HepG2 (cell line): ENCODE measurements at regions not wholly inside any gene's neighbourhood (a gene's known extent, or its start where the extent isn't known, plus 50 kb on each side); places are given as distances from the start of the nearest gene placed in this dataset.

Experiments
- ATAC-seq: fragments of 200-7000 bp; cut with Tn5 transposase; 3 replicates; pipeline ENCODE4 v1.9.1; 2020; ENCODE audit warnings: mild to moderate bottlenecking, moderate library complexity
- BruUV-seq: library from RNA; stranded (reverse); fragments of 400-500 nt; replicated peaks from 2 replicates; lab custom pipeline; 2021; lab: Mats Ljungman, UMichigan
- CTCF ChIA-PET: fragments of 300-600 bp; formaldehyde crosslinking; extraction: SDS; loops from one replicate; lab custom pipeline; 2021; ENCODE audit warnings: low total read pairs, inconsistent platforms, low intra/inter-chr PET ratio; lab: Yijun Ruan, JAX
- POLR2A ChIA-PET: fragments of 350-600 bp; sonication (Branson Sonifier 250); formaldehyde crosslinking; loops from one replicate; lab custom pipeline; 2020; ENCODE audit warnings: antibody characterized with exemption, inconsistent platforms; lab: Yijun Ruan, JAX
- DNase-seq: peaks from one replicate; pipeline ENCODE4 v3.0.0-alpha.2; 2015; ENCODE audit warnings: low spot score
- FAIRE-seq: peaks from 3 replicates; lab custom pipeline; 2011; peaks lifted over from hg19 to GRCh38; lab: Jason Lieb, UNC
- H2AFZ ChIP-seq: one replicate; pipeline ENCODE4 v1.6.1; 2011; ENCODE audit warnings: low read length, inconsistent platforms
- H3K27ac ChIP-seq: fragments of 300-600 bp; 3 replicates; pipeline ENCODE4 v1.8.0; 2011; ENCODE audit warnings: mixed run types, mild to moderate bottlenecking, mixed read lengths, low read length, inconsistent platforms; ENCODE audit not compliant: insufficient read depth; ENCODE audit errors: extremely low read length
- H3K27me3 ChIP-seq, 2 experiments: fragments of 200-600 bp in 1 of 2; 2 replicates in 1 of 2; 3 replicates in 1 of 2; pipeline versions ENCODE4 v1.6.0 to v1.8.0; 2011; ENCODE audit warnings: low read length in 2 of 2, mild to moderate bottlenecking in 2 of 2, moderate library complexity in 2 of 2, inconsistent platforms in 1 of 2; ENCODE audit not compliant: insufficient read depth in 2 of 2, control insufficient read depth in 1 of 2
- H3K36me3 ChIP-seq, 2 experiments: fragments of 200-600 bp in 1 of 2; replicated peaks in 1 of 2; 2 replicates in 1 of 2; 3 replicates in 1 of 2; pipeline versions ENCODE4 v1.5.1 to v1.8.0; 2011; ENCODE audit warnings: low read length in 2 of 2, inconsistent platforms in 1 of 2; ENCODE audit not compliant: insufficient read depth in 2 of 2, control insufficient read depth in 1 of 2
- H3K4me1 ChIP-seq: 2 replicates; pipeline ENCODE4 v1.5.1; 2012; ENCODE audit warnings: low read length, inconsistent platforms; ENCODE audit not compliant: insufficient read depth
- H3K4me2 ChIP-seq: 2 replicates; pipeline ENCODE4 v1.6.0; 2011; ENCODE audit warnings: low read depth, low read length, inconsistent platforms
- H3K4me3 ChIP-seq, 3 experiments: fragments of 200-600 bp in 1 of 3; sonication (generic), shearing (Covaris generic) in 1 of 3; replicated peaks in 1 of 3; 2 replicates each; pipeline ENCODE4 v1.5.1; 2011 to 2016; ENCODE audit warnings: low read length in 3 of 3, inconsistent platforms in 2 of 3, low read depth in 2 of 3, mild to moderate bottlenecking in 2 of 3, control low read depth in 1 of 3, mixed read lengths in 1 of 3; ENCODE audit not compliant: insufficient read depth in 1 of 3
- H3K79me2 ChIP-seq: one replicate; pipeline ENCODE4 v1.6.1; 2011; ENCODE audit warnings: low read length, inconsistent platforms; ENCODE audit not compliant: insufficient read depth
- H3K9ac ChIP-seq: 2 replicates; pipeline ENCODE4 v1.6.0; 2011; ENCODE audit warnings: mild to moderate bottlenecking, low read depth, low read length, inconsistent platforms; ENCODE audit not compliant: insufficient read depth
- H3K9me3 ChIP-seq: 2 replicates; pipeline ENCODE4 v1.5.1; 2012; ENCODE audit warnings: mild to moderate bottlenecking, low read length
- H4K20me1 ChIP-seq: 2 replicates; pipeline ENCODE4 v1.6.0; 2011; ENCODE audit warnings: inconsistent platforms, mild to moderate bottlenecking, low read length, moderate library complexity; ENCODE audit not compliant: insufficient read depth
- ARID3A ChIP-seq: IDR thresholded peaks from 2 replicates; pipeline ENCODE4 v1.6.1; 2012; ENCODE audit warnings: low read depth, low read length, improper control_type of control experiment
- KDM3A ChIP-seq: IDR thresholded peaks from 2 replicates; pipeline ENCODE4 v1.6.1; 2018; ENCODE audit warnings: low read depth, missing compliant biosample characterization
- NAIF1 ChIP-seq: sonication (generic); formaldehyde crosslinking; IDR thresholded peaks from 2 replicates; pipeline ENCODE4 v1.5.0; 2020; ENCODE audit warnings: mild to moderate bottlenecking, missing genetic modification reagents, borderline replicate concordance
- SMC3 ChIP-seq: IDR thresholded peaks from 2 replicates; pipeline ENCODE4 v1.6.1; 2011; ENCODE audit warnings: low read length, improper control_type of control experiment
- STAG1 ChIP-seq: sonication (generic); formaldehyde crosslinking; IDR thresholded peaks from 2 replicates; pipeline ENCODE4 v1.4.0; 2020; ENCODE audit warnings: missing genetic modification reagents
- TRIM22 ChIP-seq: fragments of 450-650 bp; IDR thresholded peaks from 2 replicates; pipeline ENCODE4 v1.6.1; 2017
- YY1 ChIP-seq: IDR thresholded peaks from 2 replicates; pipeline ENCODE4 v1.6.1; 2011; ENCODE audit warnings: low read length, low read depth, moderate library complexity, mild to moderate bottlenecking; ENCODE audit not compliant: insufficient read depth, insufficient replicate concordance
- ZNF17 ChIP-seq: sonication (generic); formaldehyde crosslinking; IDR thresholded peaks from 2 replicates; pipeline ENCODE4 v1.5.0; 2020; ENCODE audit warnings: mild to moderate bottlenecking, missing genetic modification reagents
- ZNF382 ChIP-seq: sonication (generic); formaldehyde crosslinking; IDR thresholded peaks from 2 replicates; pipeline ENCODE4 v1.5.0; 2020; ENCODE audit warnings: missing genetic modification reagents, mild to moderate bottlenecking, borderline replicate concordance
- ZNF441 ChIP-seq: sonication (generic); formaldehyde crosslinking; IDR thresholded peaks from 2 replicates; pipeline ENCODE4 v1.7.0; 2021; ENCODE audit warnings: missing genetic modification reagents, borderline replicate concordance
- ZNF768 ChIP-seq: sonication (generic); formaldehyde crosslinking; IDR thresholded peaks from 2 replicates; pipeline ENCODE4 v1.4.0; 2020; ENCODE audit warnings: missing genetic modification reagents
- WGBS: methylation state at CpG from one replicate; pipeline ENCODE4 v1.1.6; 2017; ENCODE audit warnings: low lambda C conversion rate; 5-methylcytosine and 5-hydroxymethylcytosine counted together
- in situ Hi-C: cut with HindIII; loops from 2 replicates; pipeline ENCODE4 v1.10.0; 2017; ENCODE audit warnings: low pct_unique_long_range_greater_than_20kb; ENCODE audit not compliant: extremely low pct_ligation_motif_present
- intact Hi-C: fragments of 100-400 bp; cut with micrococcal nuclease; formaldehyde crosslinking; loops from one replicate; pipeline ENCODE4 v1.10.0; 2022; ENCODE audit not compliant: unreplicated experiment
- TF ChIP-seq, protein P1 (sequence below): sonication (generic); formaldehyde crosslinking; IDR thresholded peaks from 2 replicates; pipeline ENCODE4 v1.5.0; 2020; ENCODE audit warnings: mild to moderate bottlenecking, missing genetic modification reagents, moderate library complexity

GRCh38 chr18:43571078-43571689, 293.9 kb upstream of the SYT4 start:
- no peak overlapping the region for H3K27ac ChIP-seq
- ChIA-PET POLR2A (no interaction called here), CTCF (interaction anchor here (1.3 to 3.5 kb wide), 2 partner anchors 17 to 25 kb away, joined by 5 to 26 read pairs; no protein-coding TSS in a partner anchor)
- no peak overlapping the region for H2AFZ ChIP-seq
- no peak overlapping the region for H3K4me2 ChIP-seq
- FAIRE-seq (peak; percentile 37), DNase-seq (peak; percentile 27), ATAC-seq (no peak)
- H3K9me3 ChIP-seq: no peaks in the 10 kb centered on the region
- H3K79me2 ChIP-seq: no peaks in the 10 kb centered on the region
- 4% methylated on average over 4 of the region's 4 CpGs for WGBS
- intact Hi-C loops (loop anchor here (1.0 kb wide), 1 partner anchor 16 kb away; no protein-coding TSS in a partner anchor), in situ Hi-C loops (loop anchor here (25.0 kb wide), 1 partner anchor 984 kb away; no protein-coding TSS in a partner anchor)
- H3K27me3 ChIP-seq: no peaks in the 10 kb centered on the region
- H3K4me3 ChIP-seq: no peak overlapping the region
- no peaks in the 10 kb centered on the region for H4K20me1 ChIP-seq
- H3K9ac ChIP-seq: no peak overlapping the region
- TF ChIP-seq ZNF768 (peak; percentile 44; the same call in 1 of the 2 replicates), TRIM22 (no peak), NAIF1 (CRISPR knock-in tag) (no peak), YY1 (no peak), ARID3A (peak; percentile 43; the same call in 1 of the 2 replicates), STAG1 (peak; percentile 31), KDM3A (CRISPR knock-in tag) (no peak), ZNF17 (CRISPR knock-in tag) (no peak), ZNF441 (CRISPR knock-in tag) (no peak), SMC3 (0 out of 2 replicates have a peak, but pooled peaks have one; percentile 2), ZNF382 (CRISPR knock-in tag) (no peak)
- TF ChIP-seq, protein P1, sequence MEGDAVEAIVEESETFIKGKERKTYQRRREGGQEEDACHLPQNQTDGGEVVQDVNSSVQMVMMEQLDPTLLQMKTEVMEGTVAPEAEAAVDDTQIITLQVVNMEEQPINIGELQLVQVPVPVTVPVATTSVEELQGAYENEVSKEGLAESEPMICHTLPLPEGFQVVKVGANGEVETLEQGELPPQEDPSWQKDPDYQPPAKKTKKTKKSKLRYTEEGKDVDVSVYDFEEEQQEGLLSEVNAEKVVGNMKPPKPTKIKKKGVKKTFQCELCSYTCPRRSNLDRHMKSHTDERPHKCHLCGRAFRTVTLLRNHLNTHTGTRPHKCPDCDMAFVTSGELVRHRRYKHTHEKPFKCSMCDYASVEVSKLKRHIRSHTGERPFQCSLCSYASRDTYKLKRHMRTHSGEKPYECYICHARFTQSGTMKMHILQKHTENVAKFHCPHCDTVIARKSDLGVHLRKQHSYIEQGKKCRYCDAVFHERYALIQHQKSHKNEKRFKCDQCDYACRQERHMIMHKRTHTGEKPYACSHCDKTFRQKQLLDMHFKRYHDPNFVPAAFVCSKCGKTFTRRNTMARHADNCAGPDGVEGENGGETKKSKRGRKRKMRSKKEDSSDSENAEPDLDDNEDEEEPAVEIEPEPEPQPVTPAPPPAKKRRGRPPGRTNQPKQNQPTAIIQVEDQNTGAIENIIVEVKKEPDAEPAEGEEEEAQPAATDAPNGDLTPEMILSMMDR: peak; percentile 57
- no peaks in the 10 kb centered on the region for H3K36me3 ChIP-seq
- BruUV-seq: no TSS peak
- no peaks in the 10 kb centered on the region for H3K4me1 ChIP-seq
